Gastroesophageal sphincter (tissue), 3 donors: ENCODE measurements at regions not wholly inside any gene's neighbourhood (a gene's known extent, or its start where the extent isn't known, plus 50 kb on each side); places are given as distances from the start of the nearest gene placed in this dataset.

Experiments
- CTCF ChIP-seq, 4 experiments: fragments of 200-600 bp in 2 of 4; fragments of 450-650 bp in 2 of 4; sonication (generic) in 1 of 4; IDR thresholded peaks; one replicate each; pipeline ENCODE4 v1.5.1; 2017 to 2019; ENCODE audit warnings: antibody characterized with exemption in 4 of 4, mild to moderate bottlenecking in 2 of 4, moderate library complexity in 2 of 4
- EP300 ChIP-seq: sonication (generic); formaldehyde crosslinking; IDR thresholded peaks from one replicate; pipeline ENCODE4 v1.6.1; 2017; ENCODE audit warnings: antibody characterized with exemption, mild to moderate bottlenecking
- POLR2A ChIP-seq, 2 donors: fragments of 450-650 bp; IDR thresholded peaks; one replicate each; pipeline ENCODE4 v1.6.1; 2017; ENCODE audit warnings: antibody characterized with exemption in 2 of 2, mild to moderate bottlenecking in 2 of 2, moderate library complexity in 1 of 2
- POLR2AphosphoS5 ChIP-seq: sonication (generic); formaldehyde crosslinking; IDR thresholded peaks from one replicate; pipeline ENCODE4 v1.6.1; 2017; ENCODE audit warnings: antibody characterized with exemption

DNA sequence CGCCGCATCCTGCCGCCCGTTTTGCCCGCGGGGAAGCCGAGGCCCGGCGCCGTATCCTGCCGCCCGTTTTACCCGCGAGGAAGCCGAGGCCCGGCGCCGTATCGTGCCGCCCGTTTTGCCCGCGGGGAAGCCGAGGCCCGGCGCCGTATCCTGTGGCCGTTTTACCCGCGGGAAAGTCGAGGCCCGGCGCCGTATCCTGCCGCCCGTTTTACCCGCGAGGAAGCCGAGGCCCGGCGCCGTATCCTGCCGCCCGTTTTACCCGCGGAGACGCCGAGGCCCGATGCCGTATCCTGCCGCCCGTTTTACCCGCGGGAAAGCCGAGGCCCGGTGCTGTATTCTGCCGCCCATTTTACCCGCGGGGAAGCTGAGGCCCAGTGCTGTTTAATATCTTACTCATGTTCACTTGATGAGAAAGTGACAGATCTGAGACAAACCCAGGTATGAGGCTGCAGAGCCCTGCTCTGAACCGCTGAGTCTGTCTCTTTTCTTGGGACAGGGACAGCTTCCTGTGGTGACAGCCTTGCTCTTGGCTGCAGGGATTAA, 129.4 kb downstream of the CDH26 start:
- TF ChIP-seq CTCF (IDR thresholded peaks at IDR 0.05) = no peak
- TF ChIP-seq POLR2A (IDR thresholded peaks at IDR 0.05) = no peak
- no peak for TF ChIP-seq POLR2AphosphoS5
- no peak for TF ChIP-seq EP300
